ENCODE measurements at regions not wholly inside any gene's neighbourhood (a gene's known extent, or its start where the extent isn't known, plus 50 kb on each side); places are given as distances from the start of the nearest gene placed in this dataset.

- Histone ChIP-seq H3K36me3 (no peaks in the 10 kb centered on the region), H3K4me3 (no peak overlapping the region), H3K9me3 (no peaks in the 10 kb centered on the region), H3K27me3 (no peaks in the 10 kb centered on the region), H3K4me1 (no peaks in the 10 kb centered on the region), H3K27ac (replicated peaks in 1 of 4) (no peak overlapping the region)
- intact Hi-C loops (cut with DNase I), result no loop called here
- no peak for TF ChIP-seq POLR2A (IDR thresholded peaks at IDR 0.05; ENCODE audit: low read depth)
- TF ChIP-seq, protein P1, sequence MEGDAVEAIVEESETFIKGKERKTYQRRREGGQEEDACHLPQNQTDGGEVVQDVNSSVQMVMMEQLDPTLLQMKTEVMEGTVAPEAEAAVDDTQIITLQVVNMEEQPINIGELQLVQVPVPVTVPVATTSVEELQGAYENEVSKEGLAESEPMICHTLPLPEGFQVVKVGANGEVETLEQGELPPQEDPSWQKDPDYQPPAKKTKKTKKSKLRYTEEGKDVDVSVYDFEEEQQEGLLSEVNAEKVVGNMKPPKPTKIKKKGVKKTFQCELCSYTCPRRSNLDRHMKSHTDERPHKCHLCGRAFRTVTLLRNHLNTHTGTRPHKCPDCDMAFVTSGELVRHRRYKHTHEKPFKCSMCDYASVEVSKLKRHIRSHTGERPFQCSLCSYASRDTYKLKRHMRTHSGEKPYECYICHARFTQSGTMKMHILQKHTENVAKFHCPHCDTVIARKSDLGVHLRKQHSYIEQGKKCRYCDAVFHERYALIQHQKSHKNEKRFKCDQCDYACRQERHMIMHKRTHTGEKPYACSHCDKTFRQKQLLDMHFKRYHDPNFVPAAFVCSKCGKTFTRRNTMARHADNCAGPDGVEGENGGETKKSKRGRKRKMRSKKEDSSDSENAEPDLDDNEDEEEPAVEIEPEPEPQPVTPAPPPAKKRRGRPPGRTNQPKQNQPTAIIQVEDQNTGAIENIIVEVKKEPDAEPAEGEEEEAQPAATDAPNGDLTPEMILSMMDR (IDR thresholded peaks at IDR 0.05), result no peak
- no peak for TF ChIP-seq EP300 (IDR thresholded peaks at IDR 0.05)
- no peak for TF ChIP-seq POLR2AphosphoS5 (IDR thresholded peaks at IDR 0.05)
- WGBS, result 81% methylated on average over 1 of the region's 1 CpG
- DNase-seq (ENCODE audit: extremely low spot score), result no peak
These were observed 100.2 kb upstream of the CDH11 start for GRCh38 chr16:65222049-65222448.

DNA sequence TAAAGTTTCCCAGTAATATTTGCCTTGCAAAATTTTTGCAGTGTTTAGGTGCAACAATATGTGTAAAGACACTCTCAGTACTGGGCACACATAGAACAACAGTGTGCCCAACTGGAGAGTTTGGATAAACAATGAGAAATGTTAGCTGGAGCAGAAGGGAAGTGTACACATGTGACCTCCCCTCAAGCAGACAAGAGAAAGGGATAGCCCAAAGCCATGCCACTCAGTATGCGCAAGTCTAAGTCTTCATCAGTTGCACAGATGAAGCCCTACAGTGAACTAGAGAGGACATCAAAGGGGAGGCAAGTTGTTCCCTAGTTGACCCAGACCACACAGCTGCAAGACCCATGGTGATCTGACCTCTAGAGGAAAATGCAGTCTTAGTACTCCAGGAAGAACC is 97.9 kb upstream of the CDH11 start:
- no peaks in the 10 kb centered on the region for H3K9me3 ChIP-seq
- TF ChIP-seq EP300 (IDR thresholded peaks at IDR 0.05) (no peak), POLR2AphosphoS5 (IDR thresholded peaks at IDR 0.05) (no peak), POLR2A (IDR thresholded peaks at IDR 0.05; ENCODE audit: low read depth) (no peak)
- TF ChIP-seq, protein P1 (IDR thresholded peaks at IDR 0.05), result no peak
- no peaks in the 10 kb centered on the region for H3K4me1 ChIP-seq
- WGBS, result 100% methylated on average over 1 of the region's 1 CpG
- intact Hi-C loops (cut with DNase I), result no loop called here
- DNase-seq (ENCODE audit: extremely low spot score), result peak; percentile 60
- no peaks in the 10 kb centered on the region for H3K27me3 ChIP-seq
- no peak overlapping the region for H3K4me3 ChIP-seq
- H3K27ac ChIP-seq (replicated peaks in 1 of 4), result no peak overlapping the region
- no peaks in the 10 kb centered on the region for H3K36me3 ChIP-seq

DNA sequence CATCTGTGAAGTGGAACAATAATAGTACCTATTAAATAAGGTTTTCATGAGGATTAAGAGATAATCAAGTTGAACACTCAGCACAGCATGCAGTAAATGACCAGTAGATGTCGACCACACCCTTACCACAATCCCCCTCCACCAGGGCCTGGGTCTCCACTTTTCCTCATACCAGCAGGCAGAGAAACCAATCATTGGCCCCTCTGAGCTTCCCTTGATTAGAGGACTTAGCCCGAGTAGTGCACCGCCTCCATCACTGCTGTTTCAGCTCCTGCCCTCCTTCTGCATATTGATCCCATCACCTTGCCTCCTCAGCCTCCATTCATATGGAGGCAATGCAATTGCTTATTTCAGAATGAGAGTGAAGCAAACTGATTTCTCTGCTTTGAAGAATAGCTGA is 96.5 kb upstream of the CDH11 start:
- Histone ChIP-seq H3K27me3 (no peaks in the 10 kb centered on the region), H3K27ac (replicated peaks in 1 of 4) (no peak overlapping the region), H3K9me3 (no peaks in the 10 kb centered on the region), H3K4me3 (no peak overlapping the region), H3K4me1 (no peaks in the 10 kb centered on the region), H3K36me3 (no peaks in the 10 kb centered on the region)
- WGBS, result 76% methylated on average over 3 of the region's 3 CpGs
- TF ChIP-seq EP300 (IDR thresholded peaks at IDR 0.05) (no peak), POLR2A (IDR thresholded peaks at IDR 0.05; ENCODE audit: low read depth) (no peak), POLR2AphosphoS5 (IDR thresholded peaks at IDR 0.05) (no peak)
- TF ChIP-seq, protein P1 (IDR thresholded peaks at IDR 0.05), result no peak
- intact Hi-C loops (cut with DNase I), result no loop called here
- DNase-seq (ENCODE audit: extremely low spot score), result peak; percentile 70

DNA sequence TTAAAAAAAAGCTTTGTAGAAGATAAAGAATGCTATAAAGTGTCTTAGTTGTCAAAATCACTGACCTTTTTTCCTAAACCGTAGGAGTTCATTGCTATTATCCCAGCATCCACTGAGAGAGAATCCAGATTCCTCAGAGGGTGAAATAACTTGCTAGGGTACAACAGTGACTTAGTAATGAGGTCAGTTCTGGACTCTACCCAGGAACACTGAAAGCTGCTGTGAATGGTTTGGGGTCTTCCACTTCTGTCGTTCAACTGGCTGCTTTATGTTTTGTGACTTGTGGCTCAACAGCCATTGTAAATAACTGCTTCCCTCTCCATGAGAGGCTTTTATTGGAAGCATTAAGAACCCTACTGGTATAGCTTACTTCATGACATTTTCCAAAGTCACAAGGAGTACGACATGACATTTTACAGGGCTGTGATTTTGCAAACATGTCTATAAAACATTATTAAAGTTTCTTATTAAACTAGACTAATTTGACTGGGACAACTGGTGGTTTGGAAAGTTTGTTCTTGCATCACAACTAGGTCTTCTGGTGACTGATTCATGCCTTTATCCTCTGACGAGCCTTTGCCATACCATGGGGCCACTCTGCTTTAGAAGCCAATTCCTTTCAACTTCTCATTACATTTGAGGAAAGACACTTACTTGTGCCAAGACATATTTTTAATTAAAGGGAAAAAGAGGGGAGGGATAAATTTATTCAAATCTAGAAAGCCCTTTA is 92.2 kb upstream of the CDH11 start:
- H3K27ac ChIP-seq (replicated peaks in 1 of 4), result no peak overlapping the region
- no peaks in the 10 kb centered on the region for H3K27me3 ChIP-seq
- 78% methylated on average over 4 of the region's 4 CpGs for WGBS
- intact Hi-C loops (cut with DNase I), result no loop called here
- no peaks in the 10 kb centered on the region for H3K9me3 ChIP-seq
- H3K4me1 ChIP-seq, result no peaks in the 10 kb centered on the region
- H3K36me3 ChIP-seq, result no peaks in the 10 kb centered on the region
- no peak overlapping the region for H3K4me3 ChIP-seq
- no peak for TF ChIP-seq EP300 (IDR thresholded peaks at IDR 0.05)
- TF ChIP-seq POLR2AphosphoS5 (IDR thresholded peaks at IDR 0.05), result no peak
- TF ChIP-seq, protein P1 (IDR thresholded peaks at IDR 0.05), result no peak
- TF ChIP-seq POLR2A (IDR thresholded peaks at IDR 0.05; ENCODE audit: low read depth), result no peak
- peak; percentile 26 for DNase-seq (ENCODE audit: extremely low spot score)

DNA sequence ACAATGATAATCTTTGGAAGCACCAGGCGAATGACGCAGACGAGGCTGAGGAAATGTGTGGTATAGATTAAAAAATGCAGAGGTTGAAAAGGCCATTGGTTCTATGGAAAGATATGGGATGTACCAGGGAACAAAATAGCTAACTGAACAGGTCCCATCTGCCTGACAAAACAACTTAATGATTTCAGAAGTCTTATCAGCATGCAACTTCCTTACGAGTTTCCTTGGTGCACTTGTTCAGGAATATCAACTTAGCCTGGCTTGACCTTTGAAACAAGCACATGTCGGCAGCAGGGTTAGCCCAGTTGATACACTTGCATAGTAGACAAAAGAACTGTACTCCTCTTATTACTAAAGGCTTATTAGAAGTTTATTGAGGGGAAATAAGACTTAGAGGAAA is 90.9 kb upstream of the CDH11 start:
- Histone ChIP-seq H3K27me3 (no peaks in the 10 kb centered on the region), H3K4me3 (no peak overlapping the region), H3K36me3 (no peaks in the 10 kb centered on the region), H3K4me1 (no peaks in the 10 kb centered on the region), H3K27ac (replicated peaks in 1 of 4) (no peak overlapping the region), H3K9me3 (no peaks in the 10 kb centered on the region)
- TF ChIP-seq POLR2AphosphoS5 (IDR thresholded peaks at IDR 0.05) (no peak), POLR2A (IDR thresholded peaks at IDR 0.05; ENCODE audit: low read depth) (no peak)
- DNase-seq (ENCODE audit: extremely low spot score), result no peak
- WGBS, result 94% methylated on average over 5 of the region's 5 CpGs
- intact Hi-C loops (cut with DNase I), result no loop called here
